HEK293T (cell line): ENCODE measurements at regions not wholly inside any gene's neighbourhood (a gene's known extent, or its start where the extent isn't known, plus 50 kb on each side); places are given as distances from the start of the nearest gene placed in this dataset.
A peak's percentile ranks its signal among the peaks of the same experiment; 100 is the strongest.

Experiments
- CTCF ChIA-PET: fragments of 350-600 bp; formaldehyde crosslinking; extraction: SDS; loops from one replicate; lab custom pipeline; 2021; ENCODE audit warnings: antibody characterized with exemption, inconsistent platforms; lab: Yijun Ruan, JAX
- POLR2A ChIA-PET: fragments of 350-600 bp; formaldehyde crosslinking; extraction: SDS; loops from one replicate; lab custom pipeline; 2020; ENCODE audit warnings: antibody characterized with exemption, inconsistent platforms; lab: Yijun Ruan, JAX
- DNase-seq: peaks from one replicate; pipeline ENCODE4 v3.0.0; 2012; ENCODE audit warnings: mixed read lengths; ENCODE audit errors: extremely low spot score
- ARNT ChIP-seq: fragments of 450-650 bp; IDR thresholded peaks from 2 replicates; pipeline ENCODE4 v1.6.1; 2017; ENCODE audit warnings: mild to moderate bottlenecking
- BHLHE40 ChIP-seq: fragments of 450-650 bp; IDR thresholded peaks from 2 replicates; pipeline ENCODE4 v1.6.1; 2016; ENCODE audit warnings: mild to moderate bottlenecking, moderate library complexity, borderline replicate concordance
- CTBP1 ChIP-seq: fragments of 450-650 bp; IDR thresholded peaks from 2 replicates; pipeline ENCODE4 v1.6.1; 2016; ENCODE audit warnings: borderline replicate concordance
- ELF4 ChIP-seq: fragments of 450-650 bp; IDR thresholded peaks from 2 replicates; pipeline ENCODE4 v1.6.1; 2017; ENCODE audit warnings: antibody characterized with exemption
- FOXA1 ChIP-seq: fragments of 450-650 bp; IDR thresholded peaks from 2 replicates; pipeline ENCODE4 v1.6.1; 2016; ENCODE audit warnings: mild to moderate bottlenecking
- FOXK2 ChIP-seq: fragments of 450-650 bp; IDR thresholded peaks from 2 replicates; pipeline ENCODE4 v1.6.1; 2016; ENCODE audit warnings: mild to moderate bottlenecking
- FOXM1 ChIP-seq: fragments of 450-650 bp; IDR thresholded peaks from 2 replicates; pipeline ENCODE4 v1.6.1; 2017; ENCODE audit warnings: mild to moderate bottlenecking, borderline replicate concordance
- HDGF ChIP-seq: fragments of 450-650 bp; IDR thresholded peaks from 2 replicates; pipeline ENCODE4 v1.6.1; 2017; ENCODE audit warnings: antibody characterized with exemption, borderline replicate concordance
- L3MBTL2 ChIP-seq: fragments of 450-650 bp; conservative IDR thresholded peaks from 2 replicates; pipeline ENCODE4 v1.6.1; 2016; ENCODE audit warnings: mild to moderate bottlenecking
- LEF1 ChIP-seq: fragments of 450-650 bp; IDR thresholded peaks from 2 replicates; pipeline ENCODE4 v1.6.1; 2017; ENCODE audit warnings: mild to moderate bottlenecking, borderline replicate concordance
- NFRKB ChIP-seq: fragments of 450-650 bp; IDR thresholded peaks from 2 replicates; pipeline ENCODE4 v1.6.1; 2016; ENCODE audit warnings: mild to moderate bottlenecking, moderate library complexity
- PKNOX1 ChIP-seq: fragments of 450-650 bp; IDR thresholded peaks from 2 replicates; pipeline ENCODE4 v1.6.1; 2016
- SP1 ChIP-seq: fragments of 450-650 bp; IDR thresholded peaks from 2 replicates; pipeline ENCODE4 v1.6.1; 2017
- SUZ12 ChIP-seq: fragments of 450-650 bp; IDR thresholded peaks from 2 replicates; pipeline ENCODE4 v1.6.1; 2016; ENCODE audit warnings: mild to moderate bottlenecking
- TARDBP ChIP-seq: fragments of 450-650 bp; IDR thresholded peaks from 2 replicates; pipeline ENCODE4 v1.6.1; 2016
- ZNF384 ChIP-seq: fragments of 450-650 bp; IDR thresholded peaks from 2 replicates; pipeline ENCODE4 v1.6.1; 2016

- TF ChIP-seq TARDBP, result no peak
- TF ChIP-seq SP1, result no peak
- no peak for TF ChIP-seq ZNF384
- no peak for TF ChIP-seq LEF1
- TF ChIP-seq FOXK2, result no peak
- no peak for TF ChIP-seq HDGF
- TF ChIP-seq FOXM1, result no peak
- no peak for TF ChIP-seq ELF4
- TF ChIP-seq FOXA1, result no peak
- no peak for TF ChIP-seq L3MBTL2
- no peak for TF ChIP-seq ARNT
- no peak for TF ChIP-seq CTBP1
- TF ChIP-seq SUZ12, result no peak
- no peak for TF ChIP-seq PKNOX1
- TF ChIP-seq NFRKB, result no peak
- no peak for TF ChIP-seq BHLHE40
- DNase-seq, result no peak
- CTCF ChIA-PET, result no interaction called here
- POLR2A ChIA-PET, result no interaction called here
Measured at GRCh38 chr15:47565949-47566348, 151.4 kb upstream of the SEMA6D start.

- ChIA-PET CTCF (no interaction called here), POLR2A (no interaction called here)
- DNase-seq, result no peak
- no peak for TF ChIP-seq ARNT
- no peak for TF ChIP-seq PKNOX1
- no peak for TF ChIP-seq BHLHE40
- no peak for TF ChIP-seq FOXM1
- no peak for TF ChIP-seq ZNF384
- TF ChIP-seq LEF1, result no peak
- TF ChIP-seq FOXA1, result no peak
- TF ChIP-seq L3MBTL2, result no peak
- no peak for TF ChIP-seq NFRKB
- no peak for TF ChIP-seq SP1
- TF ChIP-seq ELF4, result no peak
- no peak for TF ChIP-seq CTBP1
- no peak for TF ChIP-seq FOXK2
- no peak for TF ChIP-seq TARDBP
- TF ChIP-seq HDGF, result no peak
- no peak for TF ChIP-seq SUZ12
Measured at GRCh38 chr15:47566610-47567009, 150.7 kb upstream of the SEMA6D start.

GRCh38 chr15:47568030-47568429, 149.3 kb upstream of the SEMA6D start:
- no peak for TF ChIP-seq BHLHE40
- peak; percentile 57 for TF ChIP-seq ELF4

GRCh38 chr15:47570044-47570443, 147.3 kb upstream of the SEMA6D start:
- ChIA-PET POLR2A (no interaction called here), CTCF (no interaction called here)
- TF ChIP-seq NFRKB (no peak), HDGF (no peak), FOXK2 (no peak), SUZ12 (no peak), SP1 (no peak), ZNF384 (no peak), FOXM1 (no peak), LEF1 (no peak), L3MBTL2 (no peak), TARDBP (no peak), ELF4 (no peak)
- no peak for DNase-seq

More at GRCh38 chr15:47568030-47568429, 149.3 kb upstream of the SEMA6D start:
- ChIA-PET POLR2A (no interaction called here), CTCF (no interaction called here)
- no peak for DNase-seq

GRCh38 chr15:47570451-47570850, 146.9 kb upstream of the SEMA6D start:
- TF ChIP-seq PKNOX1 (no peak), FOXK2 (no peak), BHLHE40 (no peak), FOXM1 (no peak), ZNF384 (no peak), TARDBP (no peak), ARNT (no peak), FOXA1 (no peak), LEF1 (no peak), SUZ12 (no peak), ELF4 (no peak), L3MBTL2 (no peak), SP1 (no peak), CTBP1 (no peak), HDGF (no peak), NFRKB (no peak)
- ChIA-PET CTCF (no interaction called here), POLR2A (no interaction called here)
- DNase-seq, result no peak

- TF ChIP-seq L3MBTL2, result no peak
- no peak for TF ChIP-seq CTBP1
- no peak for TF ChIP-seq FOXK2
- no peak for TF ChIP-seq SP1
- no peak for TF ChIP-seq FOXA1
- no peak for TF ChIP-seq PKNOX1
- no peak for TF ChIP-seq HDGF
- ChIA-PET CTCF (no interaction called here), POLR2A (no interaction called here)
- DNase-seq, result no peak
Measured at GRCh38 chr15:47570881-47571640, 146.2 kb upstream of the SEMA6D start.
